H1 (cell line): ENCODE measurements at regions not wholly inside any gene's neighbourhood (a gene's known extent, or its start where the extent isn't known, plus 50 kb on each side); places are given as distances from the start of the nearest gene placed in this dataset.

Experiments
- CTCF ChIA-PET: fragments of 300-600 bp; sonication (Branson Sonifier 250); formaldehyde crosslinking; loops from one replicate; lab custom pipeline; 2021; ENCODE audit not compliant: partially characterized antibody; lab: Charles Lee
- POLR2A ChIA-PET: fragments of 300-600 bp; sonication (Branson Sonifier 250); formaldehyde crosslinking; loops from one replicate; lab custom pipeline; 2021; ENCODE audit warnings: inconsistent platforms; ENCODE audit not compliant: partially characterized antibody; lab: Charles Lee
- DNase-seq, 2 experiments: peaks; one replicate each; pipeline versions ENCODE4 v3.0.0 to v3.0.0-alpha.2; 2010 to 2022; ENCODE audit warnings: low spot score in 2 of 2, low read depth in 1 of 2, mixed read lengths in 1 of 2
- FAIRE-seq: peaks from 2 replicates; lab custom pipeline; 2011; peaks lifted over from hg19 to GRCh38; lab: Jason Lieb, UNC
- H2AFZ ChIP-seq: 2 replicates; pipeline ENCODE4 v1.8.1; 2012; ENCODE audit warnings: low read length, inconsistent platforms
- H2AK5ac ChIP-seq: 2 replicates; pipeline ENCODE4 v1.6.1; 2013; ENCODE audit warnings: low read depth, low read length
- H2BK120ac ChIP-seq: replicated peaks from 2 replicates; pipeline ENCODE3; 2013; ENCODE audit warnings: low read depth, low read length, inconsistent platforms
- H2BK12ac ChIP-seq: 2 replicates; pipeline ENCODE4 v1.6.1; 2013; ENCODE audit warnings: low read depth, low read length
- H2BK15ac ChIP-seq: 2 replicates; pipeline ENCODE4 v1.6.1; 2013; ENCODE audit warnings: low read length
- H2BK20ac ChIP-seq: 2 replicates; pipeline ENCODE4 v1.6.1; 2013; ENCODE audit warnings: low read length
- H2BK5ac ChIP-seq: 2 replicates; pipeline ENCODE4 v1.6.1; 2013; ENCODE audit warnings: low read depth, low read length
- H3K14ac ChIP-seq: 2 replicates; pipeline ENCODE4 v1.6.1; 2013; ENCODE audit warnings: inconsistent platforms; ENCODE audit not compliant: insufficient read length
- H3K18ac ChIP-seq: 2 replicates; pipeline ENCODE4 v1.6.1; 2013; ENCODE audit warnings: low read length; ENCODE audit errors: extremely low read depth
- H3K23ac ChIP-seq: 2 replicates; pipeline ENCODE4 v1.6.1; 2013; ENCODE audit warnings: inconsistent platforms; ENCODE audit not compliant: insufficient read length
- H3K23me2 ChIP-seq: 2 replicates; pipeline ENCODE4 v1.6.1; 2013; ENCODE audit warnings: low read depth, low read length
- H3K27ac ChIP-seq: 2 replicates; pipeline ENCODE4 v1.6.1; 2011; ENCODE audit warnings: low read depth, low read length, inconsistent platforms
- H3K27me3 ChIP-seq, 4 experiments: replicated peaks in 1 of 4; 1 replicate in 1 of 4; 2 replicates in 3 of 4; pipeline versions ENCODE4 v1.6.1 to v1.8.1; 2011 to 2013; ENCODE audit warnings: low read length in 3 of 4, mild to moderate bottlenecking in 3 of 4, inconsistent platforms in 2 of 4, mixed read lengths in 2 of 4, moderate library complexity in 1 of 4; ENCODE audit not compliant: control insufficient read depth in 3 of 4, insufficient read depth in 3 of 4; ENCODE audit errors: extremely low read depth in 1 of 4
- H3K36me3 ChIP-seq, 4 experiments: 2 replicates each; pipeline versions ENCODE4 v1.6.1 to v1.8.1; 2011 to 2013; ENCODE audit warnings: mild to moderate bottlenecking in 4 of 4, low read length in 3 of 4, moderate library complexity in 2 of 4, control low read depth in 1 of 4, inconsistent platforms in 1 of 4; ENCODE audit not compliant: insufficient read depth in 4 of 4, control insufficient read depth in 2 of 4
- H3K4ac ChIP-seq: replicated peaks from 2 replicates; pipeline ENCODE3; 2013; ENCODE audit warnings: low read length, low read depth, mixed read lengths, inconsistent platforms; ENCODE audit not compliant: insufficient read length
- H3K4me1 ChIP-seq, 4 experiments: replicated peaks in 1 of 4; 1 replicate in 1 of 4; 2 replicates in 3 of 4; pipeline versions ENCODE4 v1.6.1 to v1.8.1; 2011 to 2013; ENCODE audit warnings: low read length in 3 of 4, inconsistent platforms in 2 of 4, mixed read lengths in 1 of 4; ENCODE audit not compliant: insufficient read depth in 4 of 4, control insufficient read depth in 3 of 4
- H3K4me2 ChIP-seq, 2 experiments: 2 replicates each; pipeline versions ENCODE4 v1.6.1 to v1.8.1; 2011 to 2013; ENCODE audit warnings: low read depth in 2 of 2, low read length in 2 of 2, control low read depth in 1 of 2, inconsistent platforms in 1 of 2, mild to moderate bottlenecking in 1 of 2; ENCODE audit not compliant: insufficient read depth in 1 of 2
- H3K4me3 ChIP-seq, 4 experiments: fragments of 200-600, 300-600 bp in 1 of 4; sonication (generic), shearing (Covaris generic), sonication (Bioruptor Twin) in 1 of 4; 2 replicates each; pipeline versions ENCODE4 v1.5.1 to v1.8.1; 2011 to 2016; ENCODE audit warnings: low read length in 4 of 4, low read depth in 3 of 4, control low read depth in 2 of 4, inconsistent platforms in 2 of 4, mild to moderate bottlenecking in 2 of 4, mixed read lengths in 1 of 4, moderate library complexity in 1 of 4; ENCODE audit not compliant: insufficient read depth in 2 of 4; ENCODE audit errors: extremely low read depth in 1 of 4
- H3K56ac ChIP-seq: replicated peaks from 2 replicates; pipeline ENCODE3; 2013; ENCODE audit warnings: low read depth, mild to moderate bottlenecking, mixed read lengths, low read length, inconsistent platforms; ENCODE audit not compliant: insufficient read length
- H3K79me1 ChIP-seq: 2 replicates; pipeline ENCODE4 v1.6.1; 2013; ENCODE audit warnings: low read depth, low read length, control low read depth
- H3K79me2 ChIP-seq, 2 experiments: 2 replicates each; pipeline versions ENCODE4 v1.6.1 to v1.8.1; 2012 to 2013; ENCODE audit warnings: low read length in 2 of 2, mild to moderate bottlenecking in 2 of 2, inconsistent platforms in 1 of 2; ENCODE audit not compliant: insufficient read depth in 2 of 2, control insufficient read depth in 1 of 2
- H3K9ac ChIP-seq, 4 experiments: replicated peaks in 1 of 4; 1 replicate in 1 of 4; 2 replicates in 3 of 4; pipeline versions ENCODE4 v1.6.1 to v1.8.1; 2011 to 2013; ENCODE audit warnings: low read depth in 3 of 4, low read length in 3 of 4, control low read depth in 2 of 4, mild to moderate bottlenecking in 2 of 4, moderate library complexity in 2 of 4, inconsistent platforms in 1 of 4; ENCODE audit errors: extremely low read depth in 1 of 4
- H3K9me3 ChIP-seq, 2 experiments: 2 replicates each; pipeline versions ENCODE4 v1.6.1 to v1.8.1; 2012 to 2013; ENCODE audit warnings: mild to moderate bottlenecking in 2 of 2, moderate library complexity in 2 of 2, control low read depth in 1 of 2, inconsistent platforms in 1 of 2, low read depth in 1 of 2, low read length in 1 of 2, mixed read lengths in 1 of 2; ENCODE audit not compliant: insufficient read depth in 2 of 2
- H4K20me1 ChIP-seq, 2 experiments: replicated peaks in 1 of 2; 2 replicates each; pipeline versions ENCODE3 to v1.8.1; 2011 to 2013; ENCODE audit warnings: inconsistent platforms in 2 of 2, low read length in 2 of 2, mild to moderate bottlenecking in 1 of 2; ENCODE audit not compliant: insufficient read depth in 2 of 2, control insufficient read depth in 1 of 2
- H4K5ac ChIP-seq: 2 replicates; pipeline ENCODE4 v1.6.1; 2013; ENCODE audit warnings: low read length, low read depth, mixed read lengths, inconsistent platforms; ENCODE audit not compliant: insufficient read length
- H4K8ac ChIP-seq: 2 replicates; pipeline ENCODE4 v1.8.0; 2013; ENCODE audit warnings: mild to moderate bottlenecking, moderate library complexity, low read length, inconsistent platforms; ENCODE audit not compliant: insufficient read depth; ENCODE audit errors: extremely low read depth
- H4K91ac ChIP-seq: replicated peaks from 2 replicates; pipeline ENCODE3; 2013; ENCODE audit warnings: low read length, mixed read lengths, inconsistent platforms; ENCODE audit not compliant: insufficient read length
- GTF2F1 ChIP-seq: IDR thresholded peaks from 2 replicates; pipeline ENCODE4 v1.6.1; 2012; ENCODE audit warnings: low read depth, low read length, improper control_type of control experiment, borderline replicate concordance
- JUN ChIP-seq: IDR thresholded peaks from 2 replicates; pipeline ENCODE4 v1.6.1; 2011; ENCODE audit warnings: low read depth, mild to moderate bottlenecking, improper control_type of control experiment, low read length
- KDM1A ChIP-seq: fragments of 200-600, 300-600 bp; sonication (generic); IDR thresholded peaks from 2 replicates; pipeline ENCODE4 v1.7.1; 2016; ENCODE audit warnings: mild to moderate bottlenecking, low read length, borderline replicate concordance
- NRF1 ChIP-seq: IDR thresholded peaks from 2 replicates; pipeline ENCODE4 v1.6.1; 2011; ENCODE audit warnings: mild to moderate bottlenecking, low read depth, low read length, improper control_type of control experiment
- RAD21 ChIP-seq, 2 experiments: IDR thresholded peaks in 1 of 2; conservative IDR thresholded peaks in 1 of 2; 2 replicates each; pipeline ENCODE4 v1.6.1; 2011; ENCODE audit warnings: low read depth in 2 of 2, low read length in 2 of 2, improper control_type of control experiment in 1 of 2, inconsistent platforms in 1 of 2, mild to moderate bottlenecking in 1 of 2, moderate library complexity in 1 of 2
- SUZ12 ChIP-seq: fragments of 200-600 bp; sonication (generic); IDR thresholded peaks from 2 replicates; pipeline ENCODE4 v1.6.1; 2012; ENCODE audit warnings: mild to moderate bottlenecking, inconsistent platforms, low read length, moderate library complexity, mixed read lengths
- YY1 ChIP-seq: IDR thresholded peaks from 2 replicates; pipeline ENCODE4 v1.6.1; 2011; ENCODE audit warnings: low read depth, mild to moderate bottlenecking, low read length
- TF ChIP-seq, protein P1 (sequence below): IDR thresholded peaks from 2 replicates; pipeline ENCODE4 v1.6.1; 2011; ENCODE audit warnings: low read depth, mild to moderate bottlenecking, low read length; ENCODE audit not compliant: insufficient read depth
- TF ChIP-seq, protein P2 (sequence below), 3 experiments: IDR thresholded peaks; 1 replicate in 2 of 3; 2 replicates in 1 of 3; pipeline versions ENCODE4 v1.5.1 to v1.6.1; 2011; ENCODE audit warnings: low read length in 3 of 3, mild to moderate bottlenecking in 3 of 3, inconsistent platforms in 2 of 3, low read depth in 1 of 3, moderate library complexity in 1 of 3; ENCODE audit not compliant: insufficient read depth in 1 of 3; ENCODE audit errors: control extremely low read depth in 1 of 3
- TF ChIP-seq, protein P3 (sequence below): IDR thresholded peaks from 2 replicates; pipeline ENCODE4 v1.6.1; 2012; ENCODE audit warnings: low read length, inconsistent platforms

DNA sequence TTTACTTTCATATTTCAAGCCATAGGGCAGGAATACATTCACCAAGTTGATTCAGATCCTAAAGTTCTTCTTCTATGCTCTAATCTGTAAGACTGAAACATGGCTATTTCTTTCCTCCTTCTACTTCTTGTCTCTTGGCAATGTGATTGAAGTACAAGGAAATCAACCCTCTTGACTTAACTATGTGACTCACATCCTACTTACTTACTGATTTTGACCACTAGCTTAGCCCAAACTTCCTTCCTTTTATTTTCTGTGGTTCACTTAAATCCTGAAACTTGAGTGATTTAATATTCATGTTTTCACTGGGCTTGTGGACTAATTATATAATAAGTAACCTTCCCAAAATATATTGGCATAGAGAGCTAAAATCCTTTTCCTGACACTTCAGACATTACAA lies 111.2 kb upstream of the NOVA1 start:
- no peak for DNase-seq
- no peak overlapping the region for H3K18ac ChIP-seq
- no peak overlapping the region for H3K27ac ChIP-seq
- no peak overlapping the region for H2BK15ac ChIP-seq
- no peaks in the 10 kb centered on the region for H3K36me3 ChIP-seq
- ChIA-PET POLR2A (no interaction called here), CTCF (interaction anchor here (0.6 kb wide), 1 partner anchor 46 kb away, joined by 3 read pairs; no protein-coding TSS in a partner anchor)
- H3K9ac ChIP-seq, result no peak overlapping the region
- no peak overlapping the region for H3K23ac ChIP-seq
- no peak overlapping the region for H3K4me3 ChIP-seq
- no peak overlapping the region for H2BK120ac ChIP-seq
- no peaks in the 10 kb centered on the region for H3K79me2 ChIP-seq
- H4K8ac ChIP-seq, result no peak overlapping the region
- H3K14ac ChIP-seq, result no peak overlapping the region
- no peak overlapping the region for H3K56ac ChIP-seq
- H3K79me1 ChIP-seq, result no peaks in the 10 kb centered on the region
- no peak overlapping the region for H3K4me2 ChIP-seq
- no peak overlapping the region for H2BK20ac ChIP-seq
- no peak overlapping the region for H2BK5ac ChIP-seq
- H3K27me3 ChIP-seq, result no peaks in the 10 kb centered on the region
- no peak overlapping the region for H2BK12ac ChIP-seq
- H3K4me1 ChIP-seq, result no peaks in the 10 kb centered on the region
- H4K5ac ChIP-seq, result no peak overlapping the region
- no peak overlapping the region for H2AFZ ChIP-seq
- H4K91ac ChIP-seq, result no peak overlapping the region
- FAIRE-seq, result no peak
- no peak overlapping the region for H2AK5ac ChIP-seq
- H3K23me2 ChIP-seq, result no peaks in the 10 kb centered on the region
- no peak overlapping the region for H3K4ac ChIP-seq
- no peaks in the 10 kb centered on the region for H3K9me3 ChIP-seq
- H4K20me1 ChIP-seq, result no peaks in the 10 kb centered on the region
- TF ChIP-seq JUN, result no peak
- TF ChIP-seq, protein P1, sequence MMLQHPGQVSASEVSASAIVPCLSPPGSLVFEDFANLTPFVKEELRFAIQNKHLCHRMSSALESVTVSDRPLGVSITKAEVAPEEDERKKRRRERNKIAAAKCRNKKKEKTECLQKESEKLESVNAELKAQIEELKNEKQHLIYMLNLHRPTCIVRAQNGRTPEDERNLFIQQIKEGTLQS, result no peak
- no peak for TF ChIP-seq NRF1
- TF ChIP-seq, protein P2, sequence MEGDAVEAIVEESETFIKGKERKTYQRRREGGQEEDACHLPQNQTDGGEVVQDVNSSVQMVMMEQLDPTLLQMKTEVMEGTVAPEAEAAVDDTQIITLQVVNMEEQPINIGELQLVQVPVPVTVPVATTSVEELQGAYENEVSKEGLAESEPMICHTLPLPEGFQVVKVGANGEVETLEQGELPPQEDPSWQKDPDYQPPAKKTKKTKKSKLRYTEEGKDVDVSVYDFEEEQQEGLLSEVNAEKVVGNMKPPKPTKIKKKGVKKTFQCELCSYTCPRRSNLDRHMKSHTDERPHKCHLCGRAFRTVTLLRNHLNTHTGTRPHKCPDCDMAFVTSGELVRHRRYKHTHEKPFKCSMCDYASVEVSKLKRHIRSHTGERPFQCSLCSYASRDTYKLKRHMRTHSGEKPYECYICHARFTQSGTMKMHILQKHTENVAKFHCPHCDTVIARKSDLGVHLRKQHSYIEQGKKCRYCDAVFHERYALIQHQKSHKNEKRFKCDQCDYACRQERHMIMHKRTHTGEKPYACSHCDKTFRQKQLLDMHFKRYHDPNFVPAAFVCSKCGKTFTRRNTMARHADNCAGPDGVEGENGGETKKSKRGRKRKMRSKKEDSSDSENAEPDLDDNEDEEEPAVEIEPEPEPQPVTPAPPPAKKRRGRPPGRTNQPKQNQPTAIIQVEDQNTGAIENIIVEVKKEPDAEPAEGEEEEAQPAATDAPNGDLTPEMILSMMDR (IDR thresholded peaks at IDR 0.05; ENCODE audit: control extremely low read depth in 1 of 3, insufficient read depth in 1 of 3, low read depth in 1 of 3, low read length in 3 of 3), result no peak
- TF ChIP-seq, protein P3, sequence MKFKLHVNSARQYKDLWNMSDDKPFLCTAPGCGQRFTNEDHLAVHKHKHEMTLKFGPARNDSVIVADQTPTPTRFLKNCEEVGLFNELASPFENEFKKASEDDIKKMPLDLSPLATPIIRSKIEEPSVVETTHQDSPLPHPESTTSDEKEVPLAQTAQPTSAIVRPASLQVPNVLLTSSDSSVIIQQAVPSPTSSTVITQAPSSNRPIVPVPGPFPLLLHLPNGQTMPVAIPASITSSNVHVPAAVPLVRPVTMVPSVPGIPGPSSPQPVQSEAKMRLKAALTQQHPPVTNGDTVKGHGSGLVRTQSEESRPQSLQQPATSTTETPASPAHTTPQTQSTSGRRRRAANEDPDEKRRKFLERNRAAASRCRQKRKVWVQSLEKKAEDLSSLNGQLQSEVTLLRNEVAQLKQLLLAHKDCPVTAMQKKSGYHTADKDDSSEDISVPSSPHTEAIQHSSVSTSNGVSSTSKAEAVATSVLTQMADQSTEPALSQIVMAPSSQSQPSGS, result no peak
- no peak for TF ChIP-seq SUZ12
- no peak for TF ChIP-seq YY1
- TF ChIP-seq GTF2F1, result no peak
- TF ChIP-seq RAD21 (IDR thresholded peaks at IDR 0.05 in 1 of 2, conservative IDR thresholded peaks at IDR 0.05 in 1 of 2; ENCODE audit: low read depth in 2 of 2, low read length in 2 of 2), result no peak
- TF ChIP-seq KDM1A, result no peak
